Activated CD4-positive, alpha-beta memory T cell treated with anti-CD3 and anti-CD28 coated beads for 36 hours (primary cell): ENCODE measurements at regions not wholly inside any gene's neighbourhood (a gene's known extent, or its start where the extent isn't known, plus 50 kb on each side); places are given as distances from the start of the nearest gene placed in this dataset.

Experiments
- CTCF ChIA-PET: fragments of 350-600 bp; sonication (Branson Sonifier 250); formaldehyde crosslinking; loops from one replicate; lab custom pipeline; 2021; ENCODE audit warnings: antibody characterized with exemption, inconsistent platforms; lab: Charles Lee
- POLR2A ChIA-PET: fragments of 350-600 bp; sonication (Branson Sonifier 250); formaldehyde crosslinking; loops from one replicate; lab custom pipeline; 2021; ENCODE audit warnings: antibody characterized with exemption; lab: Charles Lee
- DNase-seq: peaks from one replicate; pipeline ENCODE4 v3.0.0-alpha.2; 2020
- H3K27ac Mint-ChIP-seq: one replicate; pipeline ENCODE4 v1.8.0; 2021; ENCODE audit warnings: mixed read lengths
- H3K27me3 Mint-ChIP-seq: one replicate; pipeline ENCODE4 v1.8.0; 2021; ENCODE audit warnings: mixed read lengths
- H3K36me3 Mint-ChIP-seq: one replicate; pipeline ENCODE4 v1.8.0; 2021; ENCODE audit warnings: mixed read lengths
- H3K4me1 Mint-ChIP-seq: one replicate; pipeline ENCODE4 v1.8.0; 2021; ENCODE audit warnings: low read depth, mixed read lengths
- H3K4me3 Mint-ChIP-seq: one replicate; pipeline ENCODE4 v1.8.0; 2021; ENCODE audit warnings: mild to moderate bottlenecking, mixed read lengths
- H3K9me3 Mint-ChIP-seq: one replicate; pipeline ENCODE4 v1.8.0; 2021; ENCODE audit warnings: mixed read lengths
- intact Hi-C: fragments of 100-400 bp; cut with micrococcal nuclease; formaldehyde crosslinking; loops from one replicate; pipeline ENCODE4 v1.15.1; 2023

GRCh38 chr9:7403028-7403389 is 396.6 kb downstream of the DMAC1 start:
- H3K36me3 Mint-ChIP-seq: no peaks in the 10 kb centered on the region
- no peak for DNase-seq
- intact Hi-C loops: no loop called here
- CTCF ChIA-PET: no interaction called here
- no peak overlapping the region for H3K27ac Mint-ChIP-seq
- H3K4me3 Mint-ChIP-seq: no peak overlapping the region
- POLR2A ChIA-PET: no interaction called here
- no peaks in the 10 kb centered on the region for H3K9me3 Mint-ChIP-seq
- peaks cover 1% of the 10 kb centered on the region for H3K4me1 Mint-ChIP-seq
- peaks cover 15% of the 10 kb centered on the region for H3K27me3 Mint-ChIP-seq

GRCh38 chr9:7402334-7403027 is 397.1 kb downstream of the DMAC1 start:
- intact Hi-C loops: no loop called here
- peaks cover 1% of the 10 kb centered on the region for H3K4me1 Mint-ChIP-seq

DNA sequence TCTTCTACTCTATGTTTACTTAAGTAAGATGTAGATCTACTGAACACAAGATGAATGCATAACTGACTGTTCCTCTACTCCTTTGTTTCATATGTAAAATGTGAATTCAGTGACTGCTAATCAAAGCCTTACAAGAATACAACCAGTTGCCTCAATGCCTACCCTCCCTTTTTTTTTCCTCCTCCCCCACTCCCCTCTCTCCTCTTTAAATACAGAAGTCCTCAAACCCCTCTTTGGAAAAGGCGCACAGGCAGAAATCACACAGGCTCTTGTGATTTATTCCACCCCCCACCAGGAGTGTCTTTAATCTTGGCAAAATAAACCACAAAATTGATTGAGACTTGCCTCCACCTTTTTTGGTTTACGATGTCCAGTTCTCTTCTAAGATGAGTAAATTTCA is 398.5 kb downstream of the DMAC1 start:
- CTCF ChIA-PET: interaction anchor here (0.6 kb wide), 1 partner anchor 138 kb away, joined by 3 read pairs; no protein-coding TSS in a partner anchor

More at GRCh38 chr9:7402334-7403027, 397.1 kb downstream of the DMAC1 start:
- ChIA-PET POLR2A (no interaction called here), CTCF (interaction anchor here (0.8 to 1.0 kb wide), 2 partner anchors 132 to 202 kb away, joined by 3 read pairs; no protein-coding TSS in a partner anchor)
- no peaks in the 10 kb centered on the region for H3K36me3 Mint-ChIP-seq
- no peak for DNase-seq
- no peak overlapping the region for H3K4me3 Mint-ChIP-seq
- peaks cover 12% of the 10 kb centered on the region for H3K27me3 Mint-ChIP-seq
- no peak overlapping the region for H3K27ac Mint-ChIP-seq
- H3K9me3 Mint-ChIP-seq: no peaks in the 10 kb centered on the region

GRCh38 chr9:7394002-7394774 is 405.4 kb downstream of the DMAC1 start:
- no peak for DNase-seq

More for the DNA sequence above, 398.5 kb downstream of the DMAC1 start:
- peaks cover 8% of the 10 kb centered on the region for H3K27me3 Mint-ChIP-seq
- no peak for DNase-seq
- no peaks in the 10 kb centered on the region for H3K36me3 Mint-ChIP-seq
- H3K4me1 Mint-ChIP-seq: peaks cover 1% of the 10 kb centered on the region
- H3K27ac Mint-ChIP-seq: no peak overlapping the region
- POLR2A ChIA-PET: no interaction called here
- no peaks in the 10 kb centered on the region for H3K9me3 Mint-ChIP-seq
- H3K4me3 Mint-ChIP-seq: no peak overlapping the region
- intact Hi-C loops: no loop called here

GRCh38 chr9:7392148-7392547 is 407.4 kb downstream of the DMAC1 start:
- CTCF ChIA-PET: no interaction called here
- no peaks in the 10 kb centered on the region for H3K36me3 Mint-ChIP-seq
- no peaks in the 10 kb centered on the region for H3K4me1 Mint-ChIP-seq
- no peaks in the 10 kb centered on the region for H3K9me3 Mint-ChIP-seq
- DNase-seq: no peak
- intact Hi-C loops: no loop called here
- no peak overlapping the region for H3K4me3 Mint-ChIP-seq
- no peak overlapping the region for H3K27ac Mint-ChIP-seq
- H3K27me3 Mint-ChIP-seq: peaks cover 4% of the 10 kb centered on the region
- POLR2A ChIA-PET: no interaction called here

More at GRCh38 chr9:7394002-7394774, 405.4 kb downstream of the DMAC1 start:
- no peaks in the 10 kb centered on the region for H3K9me3 Mint-ChIP-seq
- peaks cover 4% of the 10 kb centered on the region for H3K27me3 Mint-ChIP-seq
- H3K36me3 Mint-ChIP-seq: no peaks in the 10 kb centered on the region
- ChIA-PET CTCF (no interaction called here), POLR2A (no interaction called here)
- no peak overlapping the region for H3K27ac Mint-ChIP-seq
- no peaks in the 10 kb centered on the region for H3K4me1 Mint-ChIP-seq
- intact Hi-C loops: no loop called here
- no peak overlapping the region for H3K4me3 Mint-ChIP-seq

GRCh38 chr9:7388755-7389154 is 410.8 kb downstream of the DMAC1 start:
- intact Hi-C loops: no loop called here
- Mint-ChIP-seq H3K27ac (no peak overlapping the region), H3K4me1 (no peaks in the 10 kb centered on the region), H3K36me3 (no peaks in the 10 kb centered on the region), H3K4me3 (no peak overlapping the region), H3K9me3 (no peaks in the 10 kb centered on the region), H3K27me3 (peaks cover 3% of the 10 kb centered on the region)
- ChIA-PET CTCF (no interaction called here), POLR2A (no interaction called here)
- no peak for DNase-seq

- ChIA-PET POLR2A (no interaction called here), CTCF (no interaction called here)
- Mint-ChIP-seq H3K4me1 (no peaks in the 10 kb centered on the region), H3K4me3 (no peak overlapping the region), H3K36me3 (no peaks in the 10 kb centered on the region), H3K27me3 (peaks cover 3% of the 10 kb centered on the region), H3K9me3 (no peaks in the 10 kb centered on the region), H3K27ac (no peak overlapping the region)
- no peak for DNase-seq
- intact Hi-C loops: no loop called here
Measured at GRCh38 chr9:7387840-7388239, 411.7 kb downstream of the DMAC1 start.

DNA sequence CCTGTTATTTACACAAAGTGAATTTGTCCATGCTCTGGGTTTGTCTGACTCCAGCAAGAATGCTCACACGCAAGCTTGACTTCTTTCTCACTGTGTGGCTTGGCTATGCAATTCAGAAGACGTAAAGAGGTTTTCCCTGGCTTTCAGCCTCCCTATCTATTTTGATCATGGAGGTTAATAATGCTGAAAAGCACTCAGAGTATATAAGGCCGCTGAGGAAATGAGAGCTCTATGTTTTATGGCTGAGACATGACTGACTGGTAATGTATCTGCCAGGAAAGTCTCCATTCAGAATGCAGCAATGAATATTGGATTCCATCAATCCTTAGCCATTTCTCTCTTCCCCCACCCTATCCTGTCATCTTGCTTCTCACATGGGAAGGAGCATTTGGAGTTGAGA is 417.3 kb downstream of the DMAC1 start:
- CTCF ChIA-PET: no interaction called here
- peaks cover 4% of the 10 kb centered on the region for H3K27me3 Mint-ChIP-seq
- no peaks in the 10 kb centered on the region for H3K36me3 Mint-ChIP-seq
- POLR2A ChIA-PET: no interaction called here
- intact Hi-C loops: no loop called here
- no peak for DNase-seq
- no peak overlapping the region for H3K27ac Mint-ChIP-seq
- no peak overlapping the region for H3K4me3 Mint-ChIP-seq
- no peaks in the 10 kb centered on the region for H3K9me3 Mint-ChIP-seq
- H3K4me1 Mint-ChIP-seq: no peaks in the 10 kb centered on the region

DNA sequence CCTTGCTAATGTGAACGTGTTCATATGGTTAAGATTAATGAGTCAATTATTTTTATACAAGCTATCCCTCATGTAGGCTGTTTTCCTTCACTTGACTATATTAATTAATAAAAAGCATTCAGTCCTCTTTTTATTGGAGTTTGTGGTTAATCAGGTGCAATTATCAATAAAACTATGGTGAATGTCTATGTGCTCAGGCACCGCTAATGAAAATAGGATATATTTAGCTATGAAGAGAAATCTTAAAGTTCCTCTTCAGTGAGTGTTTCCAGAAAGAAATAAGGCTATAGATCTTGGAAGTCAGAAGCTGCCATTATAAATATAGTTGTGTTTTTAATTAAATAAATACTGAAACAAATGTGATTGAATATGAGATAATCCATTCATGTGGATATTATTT is 422.1 kb downstream of the DMAC1 start:
- no peaks in the 10 kb centered on the region for H3K36me3 Mint-ChIP-seq
- H3K27me3 Mint-ChIP-seq: peaks cover 4% of the 10 kb centered on the region
- H3K9me3 Mint-ChIP-seq: no peaks in the 10 kb centered on the region
- ChIA-PET CTCF (interaction anchor here (0.5 kb wide), 1 partner anchor 372 kb away, joined by 3 read pairs; no protein-coding TSS in a partner anchor), POLR2A (no interaction called here)
- H3K4me1 Mint-ChIP-seq: no peaks in the 10 kb centered on the region
- no peak for DNase-seq
- H3K27ac Mint-ChIP-seq: no peak overlapping the region
- intact Hi-C loops: no loop called here
- no peak overlapping the region for H3K4me3 Mint-ChIP-seq

DNA sequence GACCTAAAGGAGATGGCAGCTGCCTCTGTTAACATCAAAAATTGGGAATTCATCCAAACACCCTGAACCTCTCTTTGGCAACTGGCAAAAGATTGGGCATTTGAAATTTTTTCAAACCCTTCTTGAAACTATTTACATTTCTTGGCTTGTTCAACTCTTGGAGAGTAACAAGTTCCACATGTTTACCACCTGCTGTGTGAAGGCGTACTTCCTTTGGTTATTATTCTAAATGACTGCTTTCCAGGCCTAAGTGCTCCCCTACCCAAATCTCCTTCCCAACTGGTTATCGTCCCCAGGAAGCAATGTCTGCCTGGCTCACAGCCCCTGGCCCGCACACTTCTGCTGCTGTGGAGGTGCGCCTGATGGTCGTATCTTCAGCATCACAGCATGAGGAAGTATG is 422.7 kb downstream of the DMAC1 start:
- Mint-ChIP-seq H3K4me1 (no peaks in the 10 kb centered on the region), H3K36me3 (no peaks in the 10 kb centered on the region), H3K9me3 (no peaks in the 10 kb centered on the region), H3K4me3 (no peak overlapping the region), H3K27me3 (peaks cover 4% of the 10 kb centered on the region), H3K27ac (no peak overlapping the region)
- intact Hi-C loops: no loop called here
- POLR2A ChIA-PET: no interaction called here
- CTCF ChIA-PET: no interaction called here
- DNase-seq: no peak

- H3K27ac Mint-ChIP-seq: no peak overlapping the region
- DNase-seq: no peak
- ChIA-PET CTCF (no interaction called here), POLR2A (no interaction called here)
- intact Hi-C loops: no loop called here
- H3K36me3 Mint-ChIP-seq: no peaks in the 10 kb centered on the region
- no peak overlapping the region for H3K4me3 Mint-ChIP-seq
- no peaks in the 10 kb centered on the region for H3K9me3 Mint-ChIP-seq
- H3K4me1 Mint-ChIP-seq: no peaks in the 10 kb centered on the region
- H3K27me3 Mint-ChIP-seq: peaks cover 4% of the 10 kb centered on the region
Measured at GRCh38 chr9:7376213-7376612, 423.4 kb downstream of the DMAC1 start.

DNA sequence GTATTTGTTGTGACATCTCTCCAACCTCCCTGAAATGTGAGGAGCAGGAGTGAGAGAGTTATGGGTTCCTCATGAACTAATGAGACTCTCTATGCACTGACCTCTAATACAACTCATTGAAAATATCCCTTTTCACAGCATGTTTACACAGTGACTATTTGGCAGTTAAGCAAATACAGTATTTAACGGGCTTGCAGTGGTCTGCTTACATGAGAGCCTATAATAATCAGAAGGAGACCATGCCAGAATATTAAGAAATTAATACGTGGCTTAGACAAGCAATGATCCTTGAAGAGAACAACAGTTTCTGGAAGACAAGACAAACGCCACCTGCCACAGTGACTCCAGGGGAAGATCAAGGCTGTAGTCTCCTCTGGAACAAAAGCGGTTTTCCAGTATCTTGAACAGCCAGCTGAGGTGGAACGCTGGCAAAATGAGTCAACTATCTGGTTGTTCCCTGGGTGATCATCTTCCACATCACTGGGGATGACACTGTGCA is 424.5 kb downstream of the DMAC1 start:
- H3K27me3 Mint-ChIP-seq: peaks cover 4% of the 10 kb centered on the region
- H3K27ac Mint-ChIP-seq: no peak overlapping the region
- intact Hi-C loops: no loop called here
- no peak overlapping the region for H3K4me3 Mint-ChIP-seq
- H3K9me3 Mint-ChIP-seq: no peaks in the 10 kb centered on the region
- no peak for DNase-seq
- POLR2A ChIA-PET: no interaction called here
- no peaks in the 10 kb centered on the region for H3K4me1 Mint-ChIP-seq
- CTCF ChIA-PET: no interaction called here
- no peaks in the 10 kb centered on the region for H3K36me3 Mint-ChIP-seq
